Stimulated activated CD8-positive, alpha-beta memory T cell treated with anti-CD3 and anti-CD28 coated beads, Interleukin-4, amount 100 ng/mL, for 24 hours (primary cell): ENCODE measurements at regions not wholly inside any gene's neighbourhood (a gene's known extent, or its start where the extent isn't known, plus 50 kb on each side); places are given as distances from the start of the nearest gene placed in this dataset.
"Not testable (repeated sequence)": the region's sequence is repeated elsewhere in the genome, so short reads cannot be mapped to it uniquely, and the experiment has no call there.

Experiments used
- DNase-seq: peaks from one replicate; pipeline ENCODE4 v3.0.0-alpha.2; 2020; ENCODE audit warnings: low read depth

- DNase-seq: no peak
Measured at GRCh38 chr9:80755586-80755985, 933.8 kb downstream of the TLE1 start.

GRCh38 chr9:80747056-80747455 lies 942.3 kb downstream of the TLE1 start:
- DNase-seq: not testable (repeated sequence)

- DNase-seq: no peak
Measured at GRCh38 chr9:80732506-80732905, 956.8 kb downstream of the TLE1 start.

- no peak for DNase-seq
Measured at GRCh38 chr9:80720579-80720978, 968.8 kb downstream of the TLE1 start.

GRCh38 chr9:80707120-80707519 lies 982.2 kb downstream of the TLE1 start:
- no peak for DNase-seq

GRCh38 chr9:80701061-80701460 lies 988.3 kb downstream of the TLE1 start:
- DNase-seq: no peak

- DNase-seq: no peak
Measured at GRCh38 chr9:80699511-80699998, 989.8 kb downstream of the TLE1 start.

GRCh38 chr9:80698725-80699410 lies 990.5 kb downstream of the TLE1 start:
- no peak for DNase-seq

GRCh38 chr9:80692751-80693150 lies 996.6 kb downstream of the TLE1 start:
- no peak for DNase-seq

- DNase-seq: no peak
Measured at GRCh38 chr9:80691229-80691628, 998.1 kb downstream of the TLE1 start.

GRCh38 chr9:80690349-80690939 lies 998.9 kb downstream of the TLE1 start:
- DNase-seq: no peak

GRCh38 chr9:80679916-80680315 lies 1009.4 kb downstream of the TLE1 start:
- DNase-seq: no peak

- no peak for DNase-seq
Measured at GRCh38 chr9:80678906-80679305, 1010.4 kb downstream of the TLE1 start.

- DNase-seq: no peak
Measured at GRCh38 chr9:80673496-80673895, 1015.9 kb downstream of the TLE1 start.

- no peak for DNase-seq
Measured at GRCh38 chr9:80665479-80665878, 1023.9 kb downstream of the TLE1 start.

- DNase-seq: no peak
Measured at GRCh38 chr9:80664327-80665210, 1024.8 kb downstream of the TLE1 start.

GRCh38 chr9:80659751-80660150 lies 1029.6 kb downstream of the TLE1 start:
- DNase-seq: not testable (repeated sequence)

- DNase-seq: no peak
Measured at GRCh38 chr9:80651044-80651443, 1038.3 kb downstream of the TLE1 start.

- no peak for DNase-seq
Measured at GRCh38 chr9:80649496-80649895, 1039.9 kb downstream of the TLE1 start.

GRCh38 chr9:80649001-80649420 lies 1040.3 kb downstream of the TLE1 start:
- no peak for DNase-seq

- DNase-seq: no peak
Measured at GRCh38 chr9:80648336-80648735, 1041.0 kb downstream of the TLE1 start.

- no peak for DNase-seq
Measured at GRCh38 chr9:80646211-80646610, 1043.1 kb downstream of the TLE1 start.

GRCh38 chr9:80644044-80644443 lies 1045.3 kb downstream of the TLE1 start:
- DNase-seq: no peak
